Loucy (cell line): ENCODE measurements at regions not wholly inside any gene's neighbourhood (a gene's known extent, or its start where the extent isn't known, plus 50 kb on each side); places are given as distances from the start of the nearest gene placed in this dataset.

ENCODE experiments used
- EZH2phosphoT487 ChIP-seq: fragments of 200-600 bp; IDR thresholded peaks from 2 replicates; pipeline ENCODE4 v1.6.1; 2018; ENCODE audit warnings: antibody characterized with exemption, mild to moderate bottlenecking, moderate library complexity, borderline replicate concordance
- TF ChIP-seq, protein P1 (sequence below): fragments of 200-600 bp; sonication (generic); conservative IDR thresholded peaks from 2 replicates; pipeline ENCODE4 v1.5.1; 2014; ENCODE audit warnings: mild to moderate bottlenecking, antibody characterized with exemption, low read length

DNA sequence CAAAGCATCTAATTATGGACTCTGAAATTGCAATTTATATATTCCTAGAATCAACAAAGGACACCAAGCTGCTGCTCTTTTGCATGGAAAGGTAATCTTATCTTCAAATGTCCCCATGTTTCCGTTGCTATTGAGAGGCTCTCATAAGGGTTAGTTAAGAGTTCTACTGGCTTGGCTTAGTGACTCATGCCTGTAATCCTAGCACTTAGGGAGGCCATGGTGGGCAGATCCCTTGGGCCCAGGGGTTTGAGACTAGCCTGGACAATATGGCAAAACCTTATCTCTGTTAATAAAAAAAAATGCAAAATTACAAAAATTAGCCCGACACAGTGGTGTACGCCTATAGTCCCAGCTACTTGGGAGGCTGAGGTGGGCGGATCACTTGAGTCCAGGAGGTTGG is 93.4 kb upstream of the RAPGEF2 start:
- TF ChIP-seq, protein P1, sequence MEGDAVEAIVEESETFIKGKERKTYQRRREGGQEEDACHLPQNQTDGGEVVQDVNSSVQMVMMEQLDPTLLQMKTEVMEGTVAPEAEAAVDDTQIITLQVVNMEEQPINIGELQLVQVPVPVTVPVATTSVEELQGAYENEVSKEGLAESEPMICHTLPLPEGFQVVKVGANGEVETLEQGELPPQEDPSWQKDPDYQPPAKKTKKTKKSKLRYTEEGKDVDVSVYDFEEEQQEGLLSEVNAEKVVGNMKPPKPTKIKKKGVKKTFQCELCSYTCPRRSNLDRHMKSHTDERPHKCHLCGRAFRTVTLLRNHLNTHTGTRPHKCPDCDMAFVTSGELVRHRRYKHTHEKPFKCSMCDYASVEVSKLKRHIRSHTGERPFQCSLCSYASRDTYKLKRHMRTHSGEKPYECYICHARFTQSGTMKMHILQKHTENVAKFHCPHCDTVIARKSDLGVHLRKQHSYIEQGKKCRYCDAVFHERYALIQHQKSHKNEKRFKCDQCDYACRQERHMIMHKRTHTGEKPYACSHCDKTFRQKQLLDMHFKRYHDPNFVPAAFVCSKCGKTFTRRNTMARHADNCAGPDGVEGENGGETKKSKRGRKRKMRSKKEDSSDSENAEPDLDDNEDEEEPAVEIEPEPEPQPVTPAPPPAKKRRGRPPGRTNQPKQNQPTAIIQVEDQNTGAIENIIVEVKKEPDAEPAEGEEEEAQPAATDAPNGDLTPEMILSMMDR = no peak
- no peak for TF ChIP-seq EZH2phosphoT487
